ENCODE measurements at regions not wholly inside any gene's neighbourhood (a gene's known extent, or its start where the extent isn't known, plus 50 kb on each side); places are given as distances from the start of the nearest gene placed in this dataset.

- TF ChIP-seq CTCF (IDR thresholded peaks at IDR 0.05) (no peak), POLR2A (IDR thresholded peaks at IDR 0.05) (no peak)
These were observed 154.1 kb upstream of the ZMIZ1 start for GRCh38 chr10:78914502-78915189.

Measured in testis (tissue), 2 donors.